SK-N-SH (cell line): ENCODE measurements at regions not wholly inside any gene's neighbourhood (a gene's known extent, or its start where the extent isn't known, plus 50 kb on each side); places are given as distances from the start of the nearest gene placed in this dataset.

Experiments used
- CTCF ChIA-PET: fragments of 300-600, 350-600 bp; formaldehyde crosslinking; extraction: SDS; loops from one replicate; lab custom pipeline; 2021; lab: Yijun Ruan, JAX
- POLR2A ChIA-PET: fragments of 350-600 bp; sonication (Branson Sonifier 250); formaldehyde crosslinking; extraction: SDS; loops from one replicate; lab custom pipeline; 2020; ENCODE audit warnings: antibody characterized with exemption, inconsistent platforms; lab: Yijun Ruan, JAX
- DNase-seq: peaks from one replicate; pipeline ENCODE4 v3.0.0; 2012
- H2AFZ ChIP-seq: fragments of 200-600 bp; sonication (generic); 2 replicates; pipeline ENCODE4 v1.8.1; 2016; ENCODE audit warnings: antibody characterized with exemption, mild to moderate bottlenecking, low read depth
- H3F3A ChIP-seq: fragments of 200-600 bp; sonication (generic); replicated peaks from 2 replicates; pipeline ENCODE3; 2016; ENCODE audit warnings: antibody characterized with exemption, mild to moderate bottlenecking; ENCODE audit not compliant: insufficient read depth
- H3K27ac ChIP-seq, 2 experiments: fragments of 200-500 bp in 1 of 2; fragments of 200-600 bp in 1 of 2; sonication (Bioruptor generic) in 1 of 2; sonication (generic), shearing (Covaris generic) in 1 of 2; 2 replicates each; pipeline versions ENCODE4 v1.5.1 to v1.6.1; 2014 to 2016; ENCODE audit warnings: low read depth in 2 of 2, inconsistent platforms in 1 of 2, low read length in 1 of 2, mild to moderate bottlenecking in 1 of 2, mixed read lengths in 1 of 2
- H3K27me3 ChIP-seq: fragments of 200-600 bp; sonication (generic), shearing (Covaris generic); 2 replicates; pipeline ENCODE4 v1.6.1; 2016; ENCODE audit warnings: mixed run types; ENCODE audit not compliant: insufficient read depth
- H3K36me3 ChIP-seq, 2 experiments: fragments of 200-500 bp in 1 of 2; fragments of 200-600 bp in 1 of 2; sonication (Bioruptor generic) in 1 of 2; sonication (generic) in 1 of 2; replicated peaks in 1 of 2; 2 replicates each; pipeline versions ENCODE3 to v1.5.1; 2014 to 2016; ENCODE audit warnings: low read length in 1 of 2, mild to moderate bottlenecking in 1 of 2; ENCODE audit not compliant: insufficient read depth in 2 of 2, control insufficient read depth in 1 of 2
- H3K4me1 ChIP-seq, 2 experiments: fragments of 200-500 bp in 1 of 2; fragments of 200-600 bp in 1 of 2; sonication (Bioruptor generic) in 1 of 2; sonication (generic), shearing (Covaris generic) in 1 of 2; 2 replicates each; pipeline versions ENCODE4 v1.5.1 to v1.6.1; 2014 to 2016; ENCODE audit warnings: low read depth in 1 of 2, low read length in 1 of 2, mixed run types in 1 of 2; ENCODE audit not compliant: insufficient read depth in 2 of 2, control insufficient read depth in 1 of 2
- H3K4me2 ChIP-seq: fragments of 200-600 bp; sonication (generic), shearing (Covaris generic); 2 replicates; pipeline ENCODE4 v1.6.1; 2017; ENCODE audit warnings: mixed run types
- H3K4me3 ChIP-seq, 2 experiments: fragments of 200-500 bp in 1 of 2; fragments of 200-600 bp in 1 of 2; sonication (Bioruptor generic) in 1 of 2; sonication (generic), shearing (Covaris generic) in 1 of 2; 2 replicates each; pipeline versions ENCODE4 v1.5.1 to v1.8.1; 2014 to 2016; ENCODE audit warnings: low read depth in 2 of 2, inconsistent platforms in 1 of 2, low read length in 1 of 2, mild to moderate bottlenecking in 1 of 2, mixed read lengths in 1 of 2, moderate library complexity in 1 of 2
- H3K79me2 ChIP-seq: fragments of 200-600 bp; sonication (generic); 2 replicates; pipeline ENCODE4 v1.8.1; 2017; ENCODE audit warnings: mild to moderate bottlenecking; ENCODE audit not compliant: insufficient read depth
- H3K9ac ChIP-seq: fragments of 200-600 bp; sonication (generic); 2 replicates; pipeline ENCODE4 v1.6.1; 2017; ENCODE audit warnings: mixed run types
- H3K9me2 ChIP-seq: fragments of 200-600 bp; sonication (generic); 2 replicates; pipeline ENCODE4 v1.6.1; 2017; ENCODE audit warnings: mixed run types
- H3K9me3 ChIP-seq: fragments of 200-600 bp; sonication (generic); 2 replicates; pipeline ENCODE4 v1.6.1; 2017; ENCODE audit warnings: mixed run types, mild to moderate bottlenecking, moderate library complexity
- H4K20me1 ChIP-seq: fragments of 200-600 bp; sonication (generic); 2 replicates; pipeline ENCODE4 v1.6.1; 2017; ENCODE audit warnings: mild to moderate bottlenecking, mixed run types; ENCODE audit not compliant: insufficient read depth
- CHD2 ChIP-seq: fragments of 150-350 bp; IDR thresholded peaks from 2 replicates; pipeline ENCODE4 v1.6.1; 2018; ENCODE audit warnings: low read length; ENCODE audit not compliant: partially characterized antibody
- EP300 ChIP-seq, 2 experiments: IDR thresholded peaks; 2 replicates each; pipeline versions ENCODE4 v1.4.0 to v1.6.1; 2012; ENCODE audit warnings: borderline replicate concordance in 1 of 2, low read depth in 1 of 2, low read length in 1 of 2
- FOXJ3 ChIP-seq: sonication (generic); formaldehyde crosslinking; IDR thresholded peaks from 2 replicates; pipeline ENCODE4 v1.5.1; 2020; ENCODE audit warnings: mild to moderate bottlenecking, missing genetic modification reagents
- FOXM1 ChIP-seq: IDR thresholded peaks from 2 replicates; pipeline ENCODE4 v1.4.0; 2012; ENCODE audit warnings: low read depth, mild to moderate bottlenecking
- GABPA ChIP-seq: IDR thresholded peaks from 2 replicates; pipeline ENCODE4 v1.4.0; 2012; ENCODE audit warnings: low read depth, mild to moderate bottlenecking
- JUND ChIP-seq: IDR thresholded peaks from 2 replicates; pipeline ENCODE4 v1.4.0; 2012
- MAX ChIP-seq: IDR thresholded peaks from 2 replicates; pipeline ENCODE4 v1.4.0; 2012; ENCODE audit warnings: low read depth
- MEF2A ChIP-seq: IDR thresholded peaks from 2 replicates; pipeline ENCODE4 v1.4.0; 2012; ENCODE audit warnings: low read depth, borderline replicate concordance
- MXI1 ChIP-seq: IDR thresholded peaks from 2 replicates; pipeline ENCODE4 v1.6.1; 2012; ENCODE audit warnings: mild to moderate bottlenecking, low read depth, low read length, improper control_type of control experiment
- NRF1 ChIP-seq: IDR thresholded peaks from 2 replicates; pipeline ENCODE4 v1.6.1; 2012; ENCODE audit warnings: low read depth, mild to moderate bottlenecking, low read length
- POLR2AphosphoS5 ChIP-seq: IDR thresholded peaks from 2 replicates; pipeline ENCODE4 v1.6.1; 2012; ENCODE audit warnings: low read depth, low read length
- RAD21 ChIP-seq: IDR thresholded peaks from 2 replicates; pipeline ENCODE4 v1.6.1; 2012; ENCODE audit warnings: mild to moderate bottlenecking, low read length
- RCOR1 ChIP-seq: fragments of 150-350 bp; IDR thresholded peaks from 2 replicates; pipeline ENCODE4 v1.6.1; 2017; ENCODE audit warnings: antibody characterized with exemption, low read length
- RFX5 ChIP-seq: IDR thresholded peaks from 2 replicates; pipeline ENCODE4 v1.6.1; 2012; ENCODE audit warnings: mild to moderate bottlenecking, improper control_type of control experiment, low read length
- RXRA ChIP-seq: IDR thresholded peaks from 2 replicates; pipeline ENCODE4 v1.4.0; 2012; ENCODE audit warnings: low read depth, mild to moderate bottlenecking, borderline replicate concordance
- SMC3 ChIP-seq: IDR thresholded peaks from 2 replicates; pipeline ENCODE4 v1.6.1; 2012; ENCODE audit warnings: low read depth, low read length, improper control_type of control experiment
- TCF12 ChIP-seq: IDR thresholded peaks from 2 replicates; pipeline ENCODE4 v1.4.0; 2012
- TEAD4 ChIP-seq: IDR thresholded peaks from 2 replicates; pipeline ENCODE4 v1.4.0; 2012; ENCODE audit warnings: mild to moderate bottlenecking, borderline replicate concordance; ENCODE audit not compliant: insufficient read depth
- USF1 ChIP-seq: IDR thresholded peaks from 2 replicates; pipeline ENCODE4 v1.4.0; 2012; ENCODE audit warnings: low read depth, borderline replicate concordance
- ZBTB33 ChIP-seq: IDR thresholded peaks from 2 replicates; pipeline ENCODE4 v1.4.0; 2012; ENCODE audit warnings: low read depth, borderline replicate concordance
- WGBS: methylation state at CpG from one replicate; pipeline ENCODE4 v1.1.6; 2017; ENCODE audit warnings: low lambda C conversion rate; 5-methylcytosine and 5-hydroxymethylcytosine counted together

GRCh38 chr6:150729188-150729748 lies 129.6 kb downstream of the PLEKHG1 start:
- Histone ChIP-seq H3K27ac (no peak overlapping the region), H4K20me1 (no peaks in the 10 kb centered on the region), H3K9me3 (no peaks in the 10 kb centered on the region), H3K4me1 (no peaks in the 10 kb centered on the region), H3K36me3 (no peaks in the 10 kb centered on the region), H3K9me2 (no peaks in the 10 kb centered on the region), H3K27me3 (peaks cover 4% of the 10 kb centered on the region; the same call in 1 of the 2 replicates), H3K4me3 (no peak overlapping the region), H3F3A (no peaks in the 10 kb centered on the region), H3K4me2 (no peak overlapping the region), H3K79me2 (no peaks in the 10 kb centered on the region), H2AFZ (no peak overlapping the region), H3K9ac (no peak overlapping the region)
- CTCF ChIA-PET: no interaction called here
- POLR2A ChIA-PET: no interaction called here
- 9% methylated on average over 5 of the region's 7 CpGs for WGBS
- DNase-seq: no peak
- TF ChIP-seq TEAD4 (no peak), SMC3 (no peak), EP300 (IDR thresholded peaks at IDR 0.05; ENCODE audit: borderline replicate concordance in 1 of 2, low read depth in 1 of 2, low read length in 1 of 2) (no peak), MXI1 (no peak), RXRA (no peak), ZBTB33 (no peak), RFX5 (no peak), GABPA (no peak), JUND (no peak), NRF1 (no peak), RCOR1 (no peak), POLR2AphosphoS5 (no peak), MEF2A (no peak), FOXM1 (no peak), TCF12 (no peak), RAD21 (no peak), CHD2 (no peak), FOXJ3 (CRISPR knock-in tag) (no peak), USF1 (no peak), MAX (no peak)
